ENCODE measurements at regions not wholly inside any gene's neighbourhood (a gene's known extent, or its start where the extent isn't known, plus 50 kb on each side); places are given as distances from the start of the nearest gene placed in this dataset.
A peak's percentile ranks its signal among the peaks of the same experiment; 100 is the strongest.

GRCh38 chrX:104351173-104351769, 96.5 kb upstream of the ESX1 start:
- intact Hi-C loops (cut with DNase I) = no loop called here
- H3K27me3 ChIP-seq (ENCODE audit: insufficient read depth in 3 of 3, low read length in 2 of 3) = peaks cover 0 to 25% (median 0%) of the 10 kb centered on the region in 3 donors
- no peak for DNase-seq
- no peak overlapping the region for H3K4me3 ChIP-seq
- H3K27ac ChIP-seq = no peak overlapping the region
- no peaks in the 10 kb centered on the region for H3K4me1 ChIP-seq
- 38 to 49% (median 47%) methylated on average over 3 of the region's 3 CpGs for WGBS, 3 donors
- no peak for TF ChIP-seq CTCF (IDR thresholded peaks at IDR 0.05)
- H3K9me3 ChIP-seq = no peaks in the 10 kb centered on the region
- ATAC-seq = no peak
- H3K36me3 ChIP-seq (ENCODE audit: insufficient read depth in 1 of 2, low read depth in 1 of 2) = no peaks in the 10 kb centered on the region

- 60 to 72% (median 68%) methylated on average over 4 of the region's 4 CpGs for WGBS, 3 donors
- Histone ChIP-seq H3K4me3 (no peak overlapping the region), H3K4me1 (no peaks in the 10 kb centered on the region), H3K27me3 (ENCODE audit: insufficient read depth in 3 of 3, low read length in 2 of 3) (peaks cover 0 to 19% (median 0%) of the 10 kb centered on the region in 3 donors), H3K9me3 (no peaks in the 10 kb centered on the region), H3K27ac (no peak overlapping the region), H3K36me3 (ENCODE audit: insufficient read depth in 1 of 2, low read depth in 1 of 2) (no peaks in the 10 kb centered on the region)
- DNase-seq = no peak
- TF ChIP-seq CTCF (IDR thresholded peaks at IDR 0.05) = no peak
- no peak for ATAC-seq
- intact Hi-C loops (cut with DNase I) = loop anchor here in 1 of 2 donors (10.0 kb wide), 1 partner anchor 153 kb away; no protein-coding TSS in a partner anchor
Measured at GRCh38 chrX:104347860-104348259, 93.1 kb upstream of the ESX1 start.

GRCh38 chrX:104343428-104344129, 88.8 kb upstream of the ESX1 start:
- ATAC-seq = peak in 1 of 4 donors; percentile 55
- H3K27me3 ChIP-seq (ENCODE audit: insufficient read depth in 3 of 3, low read length in 2 of 3) = peaks cover 0 to 10% (median 0%) of the 10 kb centered on the region in 3 donors
- TF ChIP-seq CTCF (IDR thresholded peaks at IDR 0.05) = peak; percentile 37
- no peaks in the 10 kb centered on the region for H3K9me3 ChIP-seq
- no peak overlapping the region for H3K27ac ChIP-seq
- no peak overlapping the region for H3K4me3 ChIP-seq
- H3K36me3 ChIP-seq (ENCODE audit: insufficient read depth in 1 of 2, low read depth in 1 of 2) = no peaks in the 10 kb centered on the region
- no peaks in the 10 kb centered on the region for H3K4me1 ChIP-seq
- DNase-seq = no peak
- intact Hi-C loops (cut with DNase I) = loop anchor here in 1 of 2 donors (10.0 kb wide), 1 partner anchor 149 kb away; no protein-coding TSS in a partner anchor
- 30 to 32% (median 32%) methylated on average over 8 of the region's 8 CpGs for WGBS, 3 donors

GRCh38 chrX:104342065-104342464, 87.3 kb upstream of the ESX1 start:
- Histone ChIP-seq H3K9me3 (no peaks in the 10 kb centered on the region), H3K4me1 (no peaks in the 10 kb centered on the region), H3K36me3 (ENCODE audit: insufficient read depth in 1 of 2, low read depth in 1 of 2) (no peaks in the 10 kb centered on the region), H3K4me3 (no peak overlapping the region), H3K27ac (no peak overlapping the region), H3K27me3 (ENCODE audit: insufficient read depth in 3 of 3, low read length in 2 of 3) (peaks cover 0 to 10% (median 0%) of the 10 kb centered on the region in 3 donors)
- 49 to 71% (median 64%) methylated on average over 2 of the region's 2 CpGs for WGBS, 3 donors
- no peak for DNase-seq
- TF ChIP-seq CTCF (IDR thresholded peaks at IDR 0.05) = no peak
- ATAC-seq = no peak
- intact Hi-C loops (cut with DNase I) = loop anchor here in 1 of 2 donors (10.0 kb wide), 1 partner anchor 147 kb away; no protein-coding TSS in a partner anchor

All from psoas muscle (tissue), 7 donors.